A549 (cell line): ENCODE measurements at regions not wholly inside any gene's neighbourhood (a gene's known extent, or its start where the extent isn't known, plus 50 kb on each side); places are given as distances from the start of the nearest gene placed in this dataset.

Experiments
- BHLHE40 ChIP-seq: IDR thresholded peaks from 2 replicates; pipeline ENCODE4 v1.6.1; 2012; ENCODE audit warnings: low read depth, low read length, inconsistent platforms
- CTCF ChIP-seq: fragments of >200 bp; sonication (Bioruptor Twin); formaldehyde crosslinking; IDR thresholded peaks from 3 replicates; pipeline ENCODE4 v1.5.1; 2016
- HEYL ChIP-seq: fragments of 250-450 bp; sonication (Bioruptor Pico); IDR thresholded peaks from 2 replicates; pipeline ENCODE4 v1.8.0; 2021; ENCODE audit warnings: mild to moderate bottlenecking, moderate library complexity
- JUN ChIP-seq, 2 experiments: fragments of >200 bp; sonication (Bioruptor Twin); formaldehyde crosslinking; IDR thresholded peaks; 2 replicates in 1 of 2; 3 replicates in 1 of 2; pipeline ENCODE4 v1.6.1; 2016 to 2017
- JUNB ChIP-seq: fragments of >200 bp; sonication (Bioruptor Twin); formaldehyde crosslinking; IDR thresholded peaks from 2 replicates; pipeline ENCODE4 v1.6.1; 2016
- MAFK ChIP-seq: fragments of 450-650 bp; IDR thresholded peaks from 2 replicates; pipeline ENCODE4 v1.6.1; 2014; ENCODE audit not compliant: partially characterized antibody
- MAZ ChIP-seq: fragments of 150-350 bp; IDR thresholded peaks from 2 replicates; pipeline ENCODE4 v1.6.1; 2014; ENCODE audit warnings: antibody characterized with exemption, low read depth, low read length, borderline replicate concordance
- NFE2L2 ChIP-seq: fragments of 150-350 bp; conservative IDR thresholded peaks from 2 replicates; pipeline ENCODE4 v1.6.1; 2014; ENCODE audit warnings: low read length
- POLR2A ChIP-seq: IDR thresholded peaks from 2 replicates; pipeline ENCODE4 v1.6.1; 2012; ENCODE audit warnings: mild to moderate bottlenecking, low read length
- RAD21 ChIP-seq, 2 experiments: fragments of >200 bp in 1 of 2; sonication (Bioruptor Twin) in 1 of 2; formaldehyde crosslinking in 1 of 2; IDR thresholded peaks in 1 of 2; conservative IDR thresholded peaks in 1 of 2; 2 replicates in 1 of 2; 3 replicates in 1 of 2; pipeline ENCODE4 v1.6.1; 2012 to 2018; ENCODE audit warnings: inconsistent platforms in 1 of 2
- RCOR1 ChIP-seq: fragments of 150-350 bp; IDR thresholded peaks from 2 replicates; pipeline ENCODE4 v1.6.1; 2014; ENCODE audit warnings: antibody characterized with exemption, low read length, low read depth
- SMC3 ChIP-seq: fragments of >200 bp; sonication (Bioruptor Twin); formaldehyde crosslinking; IDR thresholded peaks from 3 replicates; pipeline ENCODE4 v1.6.1; 2018; ENCODE audit warnings: inconsistent platforms
- TP53 ChIP-seq: fragments of 250-450 bp; sonication (Bioruptor Pico); IDR thresholded peaks from 2 replicates; pipeline ENCODE4 v1.5.0; 2021; ENCODE audit warnings: mild to moderate bottlenecking, moderate library complexity
- USF2 ChIP-seq: fragments of 450-650 bp; IDR thresholded peaks from 2 replicates; pipeline ENCODE4 v1.6.1; 2014; ENCODE audit warnings: antibody characterized with exemption

- TF ChIP-seq SMC3 (no peak), JUNB (no peak), CTCF (no peak), BHLHE40 (no peak), RCOR1 (no peak), RAD21 (conservative IDR thresholded peaks at IDR 0.05 in 1 of 2, IDR thresholded peaks at IDR 0.05 in 1 of 2) (no peak), NFE2L2 (no peak), MAFK (no peak), MAZ (no peak), POLR2A (no peak), JUN (IDR thresholded peaks at IDR 0.05) (no peak), USF2 (no peak), HEYL (CRISPR knock-in tag) (no peak), TP53 (no peak)
Measured at GRCh38 chr2:133879703-133880102, 311.4 kb upstream of the NCKAP5 start.
